Tongue (tissue), 1 donor: ENCODE measurements at regions not wholly inside any gene's neighbourhood (a gene's known extent, or its start where the extent isn't known, plus 50 kb on each side); places are given as distances from the start of the nearest gene placed in this dataset.
A peak's percentile ranks its signal among the peaks of the same experiment; 100 is the strongest.

ENCODE experiments used
- DNase-seq: peaks from one replicate; pipeline ENCODE4 v3.0.0-alpha.2; 2015

- DNase-seq: no peak
Measured at GRCh38 chr15:35151782-35152181, 66.7 kb upstream of the NANOGP8 start.

- DNase-seq: no peak
Measured at GRCh38 chr15:35151381-35151780, 66.3 kb upstream of the NANOGP8 start.

- peak; percentile 44 for DNase-seq
Measured at GRCh38 chr15:35150361-35150760, 65.3 kb upstream of the NANOGP8 start.

GRCh38 chr15:35145336-35145735 is 60.2 kb upstream of the NANOGP8 start:
- DNase-seq: no peak

- no peak for DNase-seq
Measured at GRCh38 chr15:35142578-35142977, 57.5 kb upstream of the NANOGP8 start.

GRCh38 chr15:35141743-35142471 is 56.8 kb upstream of the NANOGP8 start:
- DNase-seq: no peak

- DNase-seq: no peak
Measured at GRCh38 chr15:35139822-35140221, 54.7 kb upstream of the NANOGP8 start.

- DNase-seq: no peak
Measured at GRCh38 chr15:35137190-35137574, 52.1 kb upstream of the NANOGP8 start.

GRCh38 chr15:35136321-35137189 is 51.5 kb upstream of the NANOGP8 start:
- peak; percentile 7 for DNase-seq
